ENCODE measurements at regions not wholly inside any gene's neighbourhood (a gene's known extent, or its start where the extent isn't known, plus 50 kb on each side); places are given as distances from the start of the nearest gene placed in this dataset.

- no peak for DNase-seq (ENCODE audit: low spot score)
- H3K4me3 ChIP-seq: no peak overlapping the region
- no peak overlapping the region for H3K27ac ChIP-seq
- no peak for TF ChIP-seq CTCF (IDR thresholded peaks at IDR 0.05)
Observed at GRCh38 chr3:117625174-117625573, 915.6 kb downstream of the TUSC7 start.

- Histone ChIP-seq H3K4me3 (no peak overlapping the region), H3K27ac (no peak overlapping the region)
- no peak for TF ChIP-seq CTCF (IDR thresholded peaks at IDR 0.05)
- no peak for DNase-seq (ENCODE audit: low spot score)
Observed at GRCh38 chr3:117626577-117626976, 917.0 kb downstream of the TUSC7 start.

- Histone ChIP-seq H3K4me3 (no peak overlapping the region), H3K27ac (no peak overlapping the region)
- DNase-seq (ENCODE audit: low spot score): no peak
- no peak for TF ChIP-seq CTCF (IDR thresholded peaks at IDR 0.05)
Observed at GRCh38 chr3:117628823-117629291, 919.3 kb downstream of the TUSC7 start.

GRCh38 chr3:117629505-117629904 is 919.9 kb downstream of the TUSC7 start:
- H3K4me3 ChIP-seq: no peak overlapping the region
- DNase-seq (ENCODE audit: low spot score): no peak

GRCh38 chr3:117630469-117630868 is 920.9 kb downstream of the TUSC7 start:
- no peak for DNase-seq (ENCODE audit: low spot score)
- no peak for TF ChIP-seq CTCF (IDR thresholded peaks at IDR 0.05)
- Histone ChIP-seq H3K27ac (no peak overlapping the region), H3K4me3 (no peak overlapping the region)

More at GRCh38 chr3:117629505-117629904, 919.9 kb downstream of the TUSC7 start:
- H3K27ac ChIP-seq: no peak overlapping the region
- no peak for TF ChIP-seq CTCF (IDR thresholded peaks at IDR 0.05)

GRCh38 chr3:117630885-117631284 is 921.3 kb downstream of the TUSC7 start:
- DNase-seq (ENCODE audit: low spot score): no peak
- no peak for TF ChIP-seq CTCF (IDR thresholded peaks at IDR 0.05)
- no peak overlapping the region for H3K27ac ChIP-seq

GRCh38 chr3:117631781-117632180 is 922.2 kb downstream of the TUSC7 start:
- no peak overlapping the region for H3K4me3 ChIP-seq
- no peak for TF ChIP-seq CTCF (IDR thresholded peaks at IDR 0.05)
- DNase-seq (ENCODE audit: low spot score): no peak
- no peak overlapping the region for H3K27ac ChIP-seq

More at GRCh38 chr3:117630885-117631284, 921.3 kb downstream of the TUSC7 start:
- no peak overlapping the region for H3K4me3 ChIP-seq

Data from coronary artery (tissue), 2 donors.